Karpas-422 (cell line): ENCODE measurements at regions not wholly inside any gene's neighbourhood (a gene's known extent, or its start where the extent isn't known, plus 50 kb on each side); places are given as distances from the start of the nearest gene placed in this dataset.

Experiments used
- DNase-seq: peaks from one replicate; pipeline ENCODE4 v3.0.0-alpha.2; 2015
- H2AFZ ChIP-seq: fragments of 200-600 bp; sonication (generic); 2 replicates; pipeline ENCODE4 v1.6.1; 2014; ENCODE audit warnings: antibody characterized with exemption, low read length, mixed read lengths
- H3K27ac ChIP-seq: fragments of 200-600 bp; sonication (generic); 2 replicates; pipeline ENCODE4 v1.5.1; 2014; ENCODE audit warnings: mild to moderate bottlenecking, low read length, moderate library complexity
- H3K27me3 ChIP-seq: fragments of 200-600 bp; sonication (generic); 2 replicates; pipeline ENCODE4 v1.6.1; 2014; ENCODE audit warnings: low read length, mixed read lengths
- H3K36me3 ChIP-seq: fragments of 200-600 bp; sonication (generic); 2 replicates; pipeline ENCODE4 v1.6.1; 2014; ENCODE audit warnings: low read length, mixed read lengths; ENCODE audit not compliant: insufficient read depth
- H3K4me1 ChIP-seq: fragments of 200-600 bp; sonication (generic); 2 replicates; pipeline ENCODE4 v1.6.1; 2014; ENCODE audit warnings: mild to moderate bottlenecking, low read length, mixed read lengths
- H3K4me2 ChIP-seq: fragments of 200-600 bp; sonication (generic); 2 replicates; pipeline ENCODE4 v1.6.1; 2014; ENCODE audit warnings: low read length, low read depth, mild to moderate bottlenecking; ENCODE audit not compliant: poor library complexity, severe bottlenecking
- H3K4me3 ChIP-seq: fragments of 200-600 bp; sonication (generic); 2 replicates; pipeline ENCODE4 v1.5.1; 2014; ENCODE audit warnings: mild to moderate bottlenecking, antibody characterized with exemption, low read length, mixed read lengths
- H3K79me2 ChIP-seq: fragments of 200-600 bp; sonication (generic); 2 replicates; pipeline ENCODE4 v1.6.1; 2014; ENCODE audit warnings: mild to moderate bottlenecking, low read length, mixed read lengths
- H3K9ac ChIP-seq: fragments of 200-600 bp; sonication (generic); 2 replicates; pipeline ENCODE4 v1.6.0; 2014; ENCODE audit warnings: low read length
- H3K9me2 ChIP-seq: fragments of 200-600 bp; sonication (generic), shearing (Covaris generic); replicated peaks from 2 replicates; pipeline ENCODE4 v1.6.0; 2014; ENCODE audit warnings: mild to moderate bottlenecking, low read length, moderate library complexity; ENCODE audit not compliant: insufficient read depth
- H3K9me3 ChIP-seq: fragments of 300-700, 200-600 bp; sonication (generic); 2 replicates; pipeline ENCODE4 v1.6.1; 2014; ENCODE audit warnings: low read length, mixed read lengths
- H4K20me1 ChIP-seq: fragments of 200-600 bp; sonication (generic); 2 replicates; pipeline ENCODE4 v1.6.1; 2014; ENCODE audit warnings: mild to moderate bottlenecking, antibody characterized with exemption, low read length, low read depth; ENCODE audit not compliant: insufficient read depth

GRCh38 chr17:77480199-77480508 lies 339.4 kb downstream of the SEC14L1 start:
- Histone ChIP-seq H3K36me3 (peaks cover 17% of the 10 kb centered on the region), H3K9ac (no peak overlapping the region), H3K79me2 (peaks cover 96% of the 10 kb centered on the region), H3K9me2 (no peaks in the 10 kb centered on the region), H2AFZ (no peak overlapping the region), H3K4me3 (no peak overlapping the region), H4K20me1 (no peaks in the 10 kb centered on the region; the same call in 1 of the 2 replicates), H3K27me3 (no peaks in the 10 kb centered on the region), H3K4me2 (no peak overlapping the region), H3K9me3 (no peaks in the 10 kb centered on the region), H3K27ac (no peak overlapping the region), H3K4me1 (peaks cover 16% of the 10 kb centered on the region)
- DNase-seq = no peak

DNA sequence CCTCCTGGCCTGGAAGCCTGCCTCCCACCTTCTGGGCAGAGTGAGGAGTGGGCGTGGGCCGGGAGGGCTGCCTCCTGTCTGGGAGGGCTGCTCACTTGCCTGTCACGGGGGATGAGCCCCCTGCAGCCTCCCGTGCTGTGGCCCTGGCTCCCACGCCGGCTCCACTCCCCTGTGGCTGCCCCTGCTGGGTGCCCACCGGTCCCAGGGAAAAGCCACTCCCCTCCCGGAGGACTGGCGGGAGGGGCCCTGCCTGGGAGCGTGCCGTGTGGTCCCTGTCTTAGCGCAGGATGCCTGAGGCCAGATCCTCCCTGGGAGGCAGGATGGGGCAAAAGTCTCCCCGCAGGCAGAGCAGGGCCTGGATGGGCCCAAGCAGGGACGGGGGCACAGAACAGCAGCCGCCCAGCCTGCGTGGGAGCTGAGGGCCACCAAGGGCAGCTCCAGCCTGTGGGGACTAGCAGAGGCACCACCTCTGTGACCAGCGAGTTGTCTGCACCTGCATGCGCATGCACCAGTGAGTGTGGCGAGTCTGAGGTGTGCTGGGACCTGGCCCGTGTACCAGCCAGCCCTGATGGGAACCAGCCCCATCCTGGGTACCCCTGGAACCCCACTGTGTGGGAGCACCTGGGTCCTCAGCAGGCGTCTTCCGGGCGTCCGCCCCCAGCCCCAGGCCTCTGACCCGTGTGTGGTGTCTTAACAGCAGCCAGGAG lies 339.9 kb downstream of the SEC14L1 start:
- no peak overlapping the region for H3K4me2 ChIP-seq
- H3K36me3 ChIP-seq = peaks cover 17% of the 10 kb centered on the region
- H3K4me3 ChIP-seq = no peak overlapping the region
- H3K27ac ChIP-seq = no peak overlapping the region
- no peaks in the 10 kb centered on the region for H3K27me3 ChIP-seq
- peaks cover 94% of the 10 kb centered on the region for H3K79me2 ChIP-seq
- H3K9ac ChIP-seq = no peak overlapping the region
- peaks cover 11% of the 10 kb centered on the region for H3K4me1 ChIP-seq
- no peaks in the 10 kb centered on the region; the same call in 1 of the 2 replicates for H4K20me1 ChIP-seq
- H3K9me2 ChIP-seq = no peaks in the 10 kb centered on the region
- no peak overlapping the region for H2AFZ ChIP-seq
- no peak for DNase-seq
- H3K9me3 ChIP-seq = no peaks in the 10 kb centered on the region

DNA sequence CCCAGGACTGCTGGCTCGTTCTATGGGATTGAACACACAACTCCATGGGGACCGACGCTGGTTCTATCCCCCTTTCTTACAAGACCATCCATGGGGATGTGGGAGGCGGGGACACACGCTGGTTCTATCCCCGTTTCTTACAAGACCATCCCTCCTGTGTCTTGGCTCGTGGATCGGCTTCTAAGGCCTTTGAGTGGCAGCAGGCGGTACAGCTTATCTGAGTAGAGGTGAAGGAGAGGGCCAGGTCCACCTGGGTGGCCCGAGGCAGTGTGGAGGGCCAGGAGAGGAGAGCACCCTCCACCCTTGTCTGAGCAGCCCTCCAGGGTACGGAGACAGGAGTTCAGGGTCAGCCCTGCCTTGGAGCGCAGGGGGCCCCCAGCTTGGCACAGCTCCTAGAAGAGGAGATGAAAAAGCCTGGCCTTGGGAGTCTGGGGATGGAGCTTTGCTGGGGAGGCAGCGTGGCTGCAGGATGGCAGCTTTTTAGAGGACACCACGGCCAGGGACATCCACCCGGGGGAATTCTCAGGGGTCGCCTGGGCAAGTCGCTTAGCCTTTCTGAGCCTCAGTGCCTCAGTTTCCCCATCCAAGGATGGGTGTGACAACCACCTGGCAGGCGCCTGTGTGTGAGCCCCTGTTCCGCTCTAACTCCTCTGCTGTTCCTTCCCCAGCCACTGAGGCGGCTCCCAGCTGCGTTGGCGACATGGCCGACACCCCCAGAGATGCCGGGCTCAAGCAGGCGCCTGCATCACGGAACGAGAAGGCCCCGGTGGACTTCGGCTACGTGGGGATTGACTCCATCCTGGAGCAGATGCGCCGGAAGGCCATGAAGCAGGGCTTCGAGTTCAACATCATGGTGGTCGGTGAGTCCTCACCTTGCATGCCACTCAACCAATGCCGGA lies 341.0 kb downstream of the SEC14L1 start:
- DNase-seq = no peak
- no peaks in the 10 kb centered on the region; the same call in 1 of the 2 replicates for H4K20me1 ChIP-seq
- H3K4me3 ChIP-seq = no peak overlapping the region
- no peak overlapping the region for H3K9ac ChIP-seq
- no peaks in the 10 kb centered on the region; the same call in 1 of the 2 replicates for H3K4me1 ChIP-seq
- H3K79me2 ChIP-seq = peaks cover 84% of the 10 kb centered on the region
- H3K27ac ChIP-seq = no peak overlapping the region
- H3K27me3 ChIP-seq = no peaks in the 10 kb centered on the region
- H3K4me2 ChIP-seq = no peak overlapping the region
- no peak overlapping the region for H2AFZ ChIP-seq
- no peaks in the 10 kb centered on the region for H3K9me3 ChIP-seq
- H3K36me3 ChIP-seq = peaks cover 19% of the 10 kb centered on the region
- no peaks in the 10 kb centered on the region for H3K9me2 ChIP-seq

GRCh38 chr17:77482375-77483127 lies 341.8 kb downstream of the SEC14L1 start:
- Histone ChIP-seq H2AFZ (no peak overlapping the region), H3K27ac (no peak overlapping the region), H3K79me2 (peaks cover 76% of the 10 kb centered on the region), H4K20me1 (no peaks in the 10 kb centered on the region), H3K9me3 (no peaks in the 10 kb centered on the region), H3K27me3 (no peaks in the 10 kb centered on the region), H3K9me2 (no peaks in the 10 kb centered on the region), H3K4me2 (no peak overlapping the region), H3K36me3 (peaks cover 21% of the 10 kb centered on the region), H3K9ac (no peak overlapping the region), H3K4me3 (no peak overlapping the region), H3K4me1 (no peaks in the 10 kb centered on the region)
- no peak for DNase-seq

- no peaks in the 10 kb centered on the region for H3K9me3 ChIP-seq
- no peaks in the 10 kb centered on the region for H3K4me1 ChIP-seq
- DNase-seq = no peak
- peaks cover 21% of the 10 kb centered on the region for H3K36me3 ChIP-seq
- no peak overlapping the region for H3K4me3 ChIP-seq
- H3K4me2 ChIP-seq = no peak overlapping the region
- no peaks in the 10 kb centered on the region for H3K27me3 ChIP-seq
- no peaks in the 10 kb centered on the region for H4K20me1 ChIP-seq
- H3K9me2 ChIP-seq = no peaks in the 10 kb centered on the region
- H3K9ac ChIP-seq = no peak overlapping the region
- no peak overlapping the region for H2AFZ ChIP-seq
- peaks cover 70% of the 10 kb centered on the region for H3K79me2 ChIP-seq
- H3K27ac ChIP-seq = no peak overlapping the region
Measured at GRCh38 chr17:77483128-77483598, 342.4 kb downstream of the SEC14L1 start.

DNA sequence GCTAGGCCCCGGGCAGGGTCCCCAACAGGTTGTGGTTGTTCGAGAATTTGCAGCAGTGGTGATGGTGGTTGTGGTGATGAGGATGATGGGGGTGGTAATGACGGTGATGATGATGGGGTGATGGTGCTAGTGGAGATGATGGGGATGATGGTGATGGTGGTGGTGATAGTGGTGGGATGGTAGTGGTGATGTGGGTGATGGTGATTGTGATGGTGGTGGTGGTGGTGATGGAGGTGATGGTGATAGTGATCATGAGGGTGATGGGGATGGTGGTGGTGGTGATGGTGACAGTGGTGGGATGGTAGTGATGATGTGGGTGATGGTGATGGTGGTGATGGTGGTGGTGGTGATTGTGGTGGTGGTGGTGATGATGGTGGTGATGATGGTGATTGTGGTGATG lies 343.3 kb downstream of the SEC14L1 start:
- Histone ChIP-seq H3K4me3 (no peak overlapping the region), H3K9ac (no peak overlapping the region), H3K79me2 (peaks cover 60% of the 10 kb centered on the region), H2AFZ (no peak overlapping the region), H3K36me3 (peaks cover 26% of the 10 kb centered on the region), H3K4me1 (no peaks in the 10 kb centered on the region), H3K27ac (no peak overlapping the region), H3K9me2 (no peaks in the 10 kb centered on the region), H4K20me1 (no peaks in the 10 kb centered on the region), H3K9me3 (no peaks in the 10 kb centered on the region), H3K4me2 (no peak overlapping the region), H3K27me3 (no peaks in the 10 kb centered on the region)
- no peak for DNase-seq

DNA sequence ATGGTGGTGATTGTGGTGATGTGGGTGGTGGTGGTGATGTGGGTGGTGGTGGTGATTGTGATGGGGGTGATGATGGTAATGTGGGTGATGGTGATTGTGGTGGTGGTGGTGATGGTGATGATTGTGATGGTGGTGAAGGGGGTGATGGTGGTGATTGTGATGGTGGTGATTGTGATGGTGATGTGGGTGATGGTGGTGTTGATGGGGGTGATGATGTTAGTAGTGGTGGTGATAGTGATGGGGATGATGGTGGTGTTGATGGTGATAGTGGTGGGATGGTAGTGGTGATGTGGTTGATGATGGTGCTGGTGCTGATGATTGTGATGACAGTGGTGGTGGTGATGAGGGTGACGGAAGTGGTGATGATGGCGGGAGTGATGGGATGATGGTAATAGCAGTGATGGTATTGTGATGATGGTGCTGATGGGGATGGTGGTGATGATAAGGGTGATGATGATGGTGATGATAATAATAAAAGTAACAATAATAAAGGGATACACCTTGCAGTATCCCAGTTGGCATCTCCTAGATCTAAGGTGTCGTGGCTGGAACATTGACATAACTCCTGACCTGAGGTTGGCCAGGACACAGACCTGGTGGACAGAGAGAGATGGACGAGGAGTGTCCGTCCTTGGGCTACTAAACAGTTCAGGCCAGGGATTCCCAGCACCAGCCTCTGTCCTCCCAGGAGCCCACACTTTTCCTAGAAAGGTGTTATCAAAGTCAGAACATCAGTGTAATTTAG lies 344.5 kb downstream of the SEC14L1 start:
- H3K9me3 ChIP-seq = no peaks in the 10 kb centered on the region
- H3K4me1 ChIP-seq = no peaks in the 10 kb centered on the region
- H3K9ac ChIP-seq = no peak overlapping the region
- H4K20me1 ChIP-seq = no peaks in the 10 kb centered on the region
- H2AFZ ChIP-seq = no peak overlapping the region
- H3K27ac ChIP-seq = no peak overlapping the region
- H3K79me2 ChIP-seq = peaks cover 50% of the 10 kb centered on the region
- peaks cover 26% of the 10 kb centered on the region for H3K36me3 ChIP-seq
- DNase-seq = no peak
- no peaks in the 10 kb centered on the region for H3K9me2 ChIP-seq
- H3K4me3 ChIP-seq = no peak overlapping the region
- no peaks in the 10 kb centered on the region for H3K27me3 ChIP-seq
- H3K4me2 ChIP-seq = no peak overlapping the region
